Neutrophil (primary cell): ENCODE measurements at regions not wholly inside any gene's neighbourhood (a gene's known extent, or its start where the extent isn't known, plus 50 kb on each side); places are given as distances from the start of the nearest gene placed in this dataset.

Source experiments
- H3K27ac ChIP-seq: fragments of 200-600 bp; sonication (generic); 2 replicates; pipeline ENCODE4 v1.5.1; 2016; ENCODE audit warnings: mild to moderate bottlenecking, moderate library complexity
- H3K27me3 ChIP-seq: fragments of 200-600 bp; sonication (generic); 2 replicates; pipeline ENCODE4 v1.6.0; 2016; ENCODE audit warnings: mild to moderate bottlenecking
- H3K36me3 ChIP-seq: fragments of 200-600 bp; sonication (generic); 2 replicates; pipeline ENCODE4 v1.5.1; 2017
- H3K4me1 ChIP-seq, 2 experiments: fragments of 200-600 bp in 1 of 2; sonication (generic) in 1 of 2; 1 replicate in 1 of 2; 2 replicates in 1 of 2; pipeline versions ENCODE4 v1.5.1 to v1.6.1; 2013 to 2016; ENCODE audit warnings: low read depth in 1 of 2, low read length in 1 of 2, mild to moderate bottlenecking in 1 of 2, moderate library complexity in 1 of 2; ENCODE audit not compliant: control insufficient read depth in 1 of 2, insufficient read depth in 1 of 2
- H3K4me3 ChIP-seq, 2 experiments: fragments of 200-600 bp in 1 of 2; sonication (generic) in 1 of 2; 1 replicate in 1 of 2; 2 replicates in 1 of 2; pipeline ENCODE4 v1.5.1; 2013 to 2016; ENCODE audit warnings: low read depth in 1 of 2, low read length in 1 of 2, mild to moderate bottlenecking in 1 of 2, moderate library complexity in 1 of 2
- H3K9me3 ChIP-seq: fragments of 200-600 bp; sonication (generic); 2 replicates; pipeline ENCODE4 v1.5.1; 2016
- CTCF ChIP-seq: fragments of 200-600 bp; sonication (generic); IDR thresholded peaks from 2 replicates; pipeline ENCODE4 v1.5.1; 2016; ENCODE audit warnings: antibody characterized with exemption

- Histone ChIP-seq H3K36me3 (no peaks in the 10 kb centered on the region), H3K4me3 (no peak overlapping the region), H3K4me1 (no peaks in the 10 kb centered on the region), H3K27ac (no peak overlapping the region), H3K27me3 (peaks cover 48% of the 10 kb centered on the region), H3K9me3 (no peaks in the 10 kb centered on the region)
- no peak for TF ChIP-seq CTCF
Measured at GRCh38 chr2:71783815-71784214, 330.5 kb downstream of the DYSF start.

GRCh38 chr2:71783215-71783614 lies 329.9 kb downstream of the DYSF start:
- no peaks in the 10 kb centered on the region for H3K9me3 ChIP-seq
- TF ChIP-seq CTCF: no peak
- no peak overlapping the region for H3K4me3 ChIP-seq
- peaks cover 52% of the 10 kb centered on the region for H3K27me3 ChIP-seq
- no peaks in the 10 kb centered on the region for H3K36me3 ChIP-seq
- no peaks in the 10 kb centered on the region for H3K4me1 ChIP-seq
- H3K27ac ChIP-seq: no peak overlapping the region

- Histone ChIP-seq H3K4me3 (no peak overlapping the region), H3K9me3 (no peaks in the 10 kb centered on the region), H3K27ac (no peak overlapping the region), H3K36me3 (no peaks in the 10 kb centered on the region), H3K4me1 (no peaks in the 10 kb centered on the region), H3K27me3 (peaks cover 61% of the 10 kb centered on the region)
- no peak for TF ChIP-seq CTCF
Measured at GRCh38 chr2:71782323-71782722, 329.0 kb downstream of the DYSF start.

- Histone ChIP-seq H3K9me3 (no peaks in the 10 kb centered on the region), H3K4me3 (no peak overlapping the region), H3K27ac (no peak overlapping the region), H3K4me1 (no peaks in the 10 kb centered on the region), H3K36me3 (no peaks in the 10 kb centered on the region), H3K27me3 (peaks cover 64% of the 10 kb centered on the region)
- no peak for TF ChIP-seq CTCF
Measured at GRCh38 chr2:71781695-71782228, 328.4 kb downstream of the DYSF start.

GRCh38 chr2:71780162-71780561 lies 326.8 kb downstream of the DYSF start:
- Histone ChIP-seq H3K27me3 (peaks cover 52% of the 10 kb centered on the region), H3K4me3 (no peak overlapping the region), H3K36me3 (no peaks in the 10 kb centered on the region), H3K9me3 (no peaks in the 10 kb centered on the region), H3K4me1 (no peaks in the 10 kb centered on the region), H3K27ac (no peak overlapping the region)
- TF ChIP-seq CTCF: no peak

GRCh38 chr2:71779774-71780105 lies 326.4 kb downstream of the DYSF start:
- no peaks in the 10 kb centered on the region for H3K9me3 ChIP-seq
- H3K4me3 ChIP-seq: no peak overlapping the region
- H3K36me3 ChIP-seq: no peaks in the 10 kb centered on the region
- H3K27me3 ChIP-seq: peaks cover 48% of the 10 kb centered on the region
- TF ChIP-seq CTCF: no peak
- H3K27ac ChIP-seq: no peak overlapping the region
- H3K4me1 ChIP-seq: no peaks in the 10 kb centered on the region
